SK-N-MC (cell line): ENCODE measurements at regions not wholly inside any gene's neighbourhood (a gene's known extent, or its start where the extent isn't known, plus 50 kb on each side); places are given as distances from the start of the nearest gene placed in this dataset.

Experiments
- EZH2 ChIP-seq: fragments of 200-600 bp; sonication (generic); IDR thresholded peaks from one replicate; pipeline ENCODE4 v1.6.1; 2017; ENCODE audit warnings: antibody characterized with exemption
- FOXP2 ChIP-seq: optimal IDR thresholded peaks from 2 replicates; pipeline ENCODE3; 2011; ENCODE audit warnings: mild to moderate bottlenecking, moderate library complexity; ENCODE audit not compliant: insufficient read depth; ENCODE audit errors: extremely low read length, control extremely low read depth
- POLR2AphosphoS5 ChIP-seq: IDR thresholded peaks from 2 replicates; pipeline ENCODE4 v1.6.1; 2012; ENCODE audit warnings: mild to moderate bottlenecking, low read depth, low read length, borderline replicate concordance

DNA sequence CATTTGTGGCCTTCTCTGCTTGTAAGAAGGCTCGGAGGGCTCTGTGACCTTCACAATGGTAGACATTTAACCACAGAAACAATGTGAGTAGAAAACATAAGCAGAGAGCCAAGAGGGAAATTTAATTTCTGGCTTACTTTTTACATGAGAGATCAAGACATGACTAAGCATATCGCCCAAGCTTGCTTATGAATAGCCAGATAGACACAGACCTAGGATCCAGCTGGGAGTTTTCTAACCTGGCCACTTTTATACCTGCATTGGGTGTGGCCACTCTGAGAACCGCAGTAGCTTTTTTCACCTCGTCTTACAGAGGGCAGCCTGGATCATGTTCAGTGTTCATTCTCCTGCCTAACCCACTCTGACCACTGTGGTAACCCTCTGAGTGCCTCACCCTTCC is 244.9 kb upstream of the KCNN2 start:
- TF ChIP-seq EZH2 = no peak
- TF ChIP-seq POLR2AphosphoS5 = no peak
- TF ChIP-seq FOXP2 = no peak
